Fibroblast of mammary gland (primary cell): ENCODE measurements at regions not wholly inside any gene's neighbourhood (a gene's known extent, or its start where the extent isn't known, plus 50 kb on each side); places are given as distances from the start of the nearest gene placed in this dataset.

Source experiments
- DNase-seq: peaks from one replicate; pipeline ENCODE4 v3.0.0-alpha.2; 2010; ENCODE audit warnings: low read depth
- H3K4me3 ChIP-seq: 2 replicates; pipeline ENCODE4 v1.5.1; 2011; ENCODE audit warnings: low read depth, mild to moderate bottlenecking, low read length, moderate library complexity; ENCODE audit not compliant: control insufficient read depth
- TF ChIP-seq, protein P1 (sequence below): conservative IDR thresholded peaks from 2 replicates; pipeline ENCODE4 v1.5.1; 2011; ENCODE audit warnings: low read depth, low read length, inconsistent platforms; ENCODE audit not compliant: control insufficient read depth, insufficient read depth

DNA sequence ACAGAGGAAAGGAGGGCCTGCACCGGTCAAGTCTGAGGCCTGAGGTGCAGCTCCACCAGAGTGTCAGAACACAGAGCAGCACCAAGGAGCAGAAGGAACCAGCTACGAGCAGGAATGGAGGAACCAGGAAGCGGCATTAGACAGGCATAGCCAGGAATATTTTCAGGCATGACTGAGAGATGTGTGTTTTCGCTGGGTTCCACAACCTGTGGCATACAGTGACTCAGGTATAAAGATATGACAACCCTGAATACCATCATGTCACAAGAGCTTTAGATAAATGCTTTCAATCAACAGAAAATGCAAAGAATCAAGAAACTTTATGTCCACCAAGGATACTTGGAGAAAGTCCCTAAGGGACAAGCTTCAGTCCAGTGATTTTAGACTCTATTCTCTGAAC is 189.3 kb upstream of the NRIP1 start:
- H3K4me3 ChIP-seq: no peak overlapping the region
- DNase-seq: no peak
- TF ChIP-seq, protein P1, sequence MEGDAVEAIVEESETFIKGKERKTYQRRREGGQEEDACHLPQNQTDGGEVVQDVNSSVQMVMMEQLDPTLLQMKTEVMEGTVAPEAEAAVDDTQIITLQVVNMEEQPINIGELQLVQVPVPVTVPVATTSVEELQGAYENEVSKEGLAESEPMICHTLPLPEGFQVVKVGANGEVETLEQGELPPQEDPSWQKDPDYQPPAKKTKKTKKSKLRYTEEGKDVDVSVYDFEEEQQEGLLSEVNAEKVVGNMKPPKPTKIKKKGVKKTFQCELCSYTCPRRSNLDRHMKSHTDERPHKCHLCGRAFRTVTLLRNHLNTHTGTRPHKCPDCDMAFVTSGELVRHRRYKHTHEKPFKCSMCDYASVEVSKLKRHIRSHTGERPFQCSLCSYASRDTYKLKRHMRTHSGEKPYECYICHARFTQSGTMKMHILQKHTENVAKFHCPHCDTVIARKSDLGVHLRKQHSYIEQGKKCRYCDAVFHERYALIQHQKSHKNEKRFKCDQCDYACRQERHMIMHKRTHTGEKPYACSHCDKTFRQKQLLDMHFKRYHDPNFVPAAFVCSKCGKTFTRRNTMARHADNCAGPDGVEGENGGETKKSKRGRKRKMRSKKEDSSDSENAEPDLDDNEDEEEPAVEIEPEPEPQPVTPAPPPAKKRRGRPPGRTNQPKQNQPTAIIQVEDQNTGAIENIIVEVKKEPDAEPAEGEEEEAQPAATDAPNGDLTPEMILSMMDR: no peak

DNA sequence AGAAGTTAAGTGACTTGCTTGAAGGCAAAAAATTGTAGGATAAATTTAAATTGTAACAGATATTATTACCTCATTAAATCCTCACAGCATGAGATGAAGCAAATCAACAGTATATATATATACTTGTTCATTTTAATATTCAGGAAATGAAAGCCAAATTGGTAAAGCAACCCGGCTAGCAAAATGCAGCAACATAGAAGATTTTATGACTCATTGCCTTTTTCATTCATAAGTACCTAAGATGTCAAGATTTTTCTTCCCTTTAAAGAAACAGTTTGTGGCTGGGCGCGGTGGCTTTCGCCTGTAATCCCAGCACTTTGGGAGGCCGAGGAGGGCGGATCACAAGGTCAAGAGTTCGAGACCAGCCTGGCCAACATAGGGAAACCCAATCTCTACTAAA is 190.5 kb upstream of the NRIP1 start:
- TF ChIP-seq, protein P1: no peak
- no peak for DNase-seq

DNA sequence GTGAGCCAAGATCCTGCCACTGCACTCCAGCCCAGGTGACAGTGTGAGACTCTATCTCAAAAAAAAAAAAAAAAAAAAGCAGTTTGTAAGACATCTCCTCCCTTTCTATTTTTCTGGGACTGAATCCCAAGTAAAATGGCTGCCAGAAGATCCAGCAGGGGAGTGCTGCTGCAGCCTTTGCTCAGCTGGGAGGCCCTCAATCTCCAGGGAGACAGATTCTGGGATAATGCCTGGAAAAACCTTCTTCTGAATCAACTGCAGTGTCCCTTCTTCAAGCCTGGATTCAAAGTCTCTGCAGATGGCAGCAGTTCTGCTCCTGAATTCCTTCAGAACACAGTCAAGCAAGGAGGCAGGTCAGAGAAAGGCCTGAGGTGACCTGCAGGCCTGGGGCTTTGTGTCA is 191.0 kb upstream of the NRIP1 start:
- peak; percentile 14 for DNase-seq
- H3K4me3 ChIP-seq: no peak overlapping the region
- TF ChIP-seq, protein P1: no peak

More for the DNA sequence above, 190.5 kb upstream of the NRIP1 start:
- H3K4me3 ChIP-seq: no peak overlapping the region

DNA sequence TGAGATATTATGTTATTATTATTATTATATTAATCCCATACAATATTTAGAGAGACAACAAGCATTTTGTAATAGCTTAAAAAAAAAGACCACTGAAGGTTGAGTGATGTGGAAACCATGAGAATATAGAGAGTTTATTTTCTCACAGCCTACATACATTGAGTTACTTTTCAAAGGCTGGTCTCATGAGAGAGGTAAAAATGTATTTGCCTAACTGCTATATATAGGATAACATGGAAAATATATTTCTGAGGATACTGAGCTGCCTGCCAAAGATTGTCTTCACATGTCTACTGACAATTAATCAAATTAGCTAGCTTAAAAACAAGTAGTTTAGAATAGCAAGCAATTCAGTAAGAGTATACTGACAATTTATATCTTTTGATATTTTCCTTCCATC is 192.2 kb upstream of the NRIP1 start:
- TF ChIP-seq, protein P1: no peak

DNA sequence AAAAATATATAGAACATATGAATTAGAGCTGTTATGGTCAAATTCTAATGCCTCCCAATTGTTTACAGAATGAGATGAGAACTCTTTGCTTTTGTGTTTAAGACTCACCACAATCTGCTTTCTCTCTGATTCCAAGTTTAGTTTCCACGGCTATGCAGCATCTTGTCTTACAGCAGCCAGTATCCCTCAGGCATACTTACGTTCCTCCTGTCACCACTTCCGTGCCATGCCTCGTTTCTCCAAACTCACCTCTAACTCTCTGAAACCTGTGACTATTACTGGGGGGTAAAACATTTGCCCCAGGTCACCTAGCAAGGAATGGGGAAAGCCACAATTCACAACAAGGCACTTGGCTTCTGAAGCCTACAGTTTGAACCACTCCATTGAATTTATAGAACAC is 192.8 kb upstream of the NRIP1 start:
- no peak for DNase-seq
- no peak overlapping the region for H3K4me3 ChIP-seq
- TF ChIP-seq, protein P1: no peak

More for the DNA sequence above, 192.2 kb upstream of the NRIP1 start:
- DNase-seq: no peak
- H3K4me3 ChIP-seq: no peak overlapping the region

DNA sequence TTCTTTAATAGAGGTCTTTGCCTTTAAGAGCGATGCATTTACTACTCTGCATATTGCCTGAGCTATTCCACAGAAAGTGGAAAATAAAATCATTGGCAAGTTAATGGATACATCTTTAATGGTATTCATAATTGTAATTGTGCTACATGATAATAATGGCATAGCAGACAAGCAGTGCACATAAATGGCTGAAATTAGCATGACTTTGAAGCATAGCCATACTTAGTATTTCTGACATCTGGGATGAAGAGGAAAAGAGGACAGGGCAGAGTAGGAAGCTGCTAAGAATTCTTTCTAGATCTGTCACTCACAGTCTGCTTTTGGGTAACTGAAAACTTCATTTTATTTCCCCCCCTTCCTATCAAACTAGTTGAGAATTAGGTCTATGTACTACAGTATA is 195.0 kb upstream of the NRIP1 start:
- TF ChIP-seq, protein P1: no peak
- no peak overlapping the region for H3K4me3 ChIP-seq
- no peak for DNase-seq

DNA sequence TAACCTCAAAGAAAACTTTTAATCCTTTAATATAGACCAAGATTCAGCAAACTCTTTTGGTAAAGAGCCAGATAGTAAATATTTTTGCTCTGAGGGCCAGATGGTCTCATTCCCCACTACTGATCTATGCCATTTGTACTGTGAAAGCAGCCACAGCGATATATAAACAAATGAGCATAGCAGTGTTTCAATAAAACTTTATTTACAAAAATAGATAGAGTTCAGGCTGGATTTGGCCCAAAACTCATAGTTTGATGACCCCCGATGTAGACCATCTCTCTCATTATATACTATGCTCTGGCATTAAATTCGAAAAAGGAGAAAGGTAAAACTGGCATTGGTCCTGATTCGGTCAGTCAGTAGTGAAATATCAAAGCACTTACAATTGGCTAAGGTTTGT is 195.8 kb upstream of the NRIP1 start:
- no peak overlapping the region for H3K4me3 ChIP-seq
- TF ChIP-seq, protein P1: no peak
- DNase-seq: no peak
